H1 (cell line): ENCODE measurements at regions not wholly inside any gene's neighbourhood (a gene's known extent, or its start where the extent isn't known, plus 50 kb on each side); places are given as distances from the start of the nearest gene placed in this dataset.

ENCODE experiments used
- ATF2 ChIP-seq: IDR thresholded peaks from 2 replicates; pipeline ENCODE4 v1.6.1; 2012; ENCODE audit warnings: low read length, inconsistent platforms
- BRCA1 ChIP-seq: IDR thresholded peaks from 2 replicates; pipeline ENCODE4 v1.6.1; 2012; ENCODE audit warnings: low read depth, low read length, improper control_type of control experiment
- CBX8 ChIP-seq: fragments of 300-800, 300-1000 bp; sonication (generic); IDR thresholded peaks from 2 replicates; pipeline ENCODE4 v1.7.1; 2016; ENCODE audit warnings: low read depth, low read length, borderline replicate concordance
- CHD1 ChIP-seq: IDR thresholded peaks from 2 replicates; pipeline ENCODE4 v1.6.1; 2012; ENCODE audit warnings: low read depth, low read length, improper control_type of control experiment
- EGR1 ChIP-seq: IDR thresholded peaks from 2 replicates; pipeline ENCODE4 v1.6.1; 2011; ENCODE audit warnings: low read depth, low read length, borderline replicate concordance
- MAFK ChIP-seq: IDR thresholded peaks from 2 replicates; pipeline ENCODE4 v1.6.1; 2012; ENCODE audit warnings: low read depth, mild to moderate bottlenecking, improper control_type of control experiment, low read length
- NRF1 ChIP-seq: IDR thresholded peaks from 2 replicates; pipeline ENCODE4 v1.6.1; 2011; ENCODE audit warnings: mild to moderate bottlenecking, low read depth, low read length, improper control_type of control experiment
- RAD21 ChIP-seq, 2 experiments: IDR thresholded peaks in 1 of 2; conservative IDR thresholded peaks in 1 of 2; 2 replicates each; pipeline ENCODE4 v1.6.1; 2011; ENCODE audit warnings: low read depth in 2 of 2, low read length in 2 of 2, improper control_type of control experiment in 1 of 2, inconsistent platforms in 1 of 2, mild to moderate bottlenecking in 1 of 2, moderate library complexity in 1 of 2
- RFX5 ChIP-seq: IDR thresholded peaks from 2 replicates; pipeline ENCODE4 v1.6.1; 2011; ENCODE audit warnings: low read depth, low read length, improper control_type of control experiment, borderline replicate concordance
- RNF2 ChIP-seq: fragments of 200-900, 300-1000 bp; sonication (generic); IDR thresholded peaks from 2 replicates; pipeline ENCODE4 v1.7.1; 2016; ENCODE audit warnings: borderline replicate concordance, low read depth, mild to moderate bottlenecking, antibody characterized with exemption, low read length; ENCODE audit not compliant: poor library complexity, severe bottlenecking; ENCODE audit errors: missing control alignments
- SIRT6 ChIP-seq: IDR thresholded peaks from one replicate; pipeline ENCODE4 v1.7.1; 2012; ENCODE audit warnings: low read length, inconsistent platforms
- SP1 ChIP-seq: IDR thresholded peaks from 2 replicates; pipeline ENCODE4 v1.6.1; 2011; ENCODE audit warnings: low read depth, low read length
- TAF7 ChIP-seq: optimal IDR thresholded peaks from 2 replicates; pipeline ENCODE3; 2011; ENCODE audit warnings: low read depth, mild to moderate bottlenecking, inconsistent platforms, low read length, moderate library complexity, borderline replicate concordance
- TBP ChIP-seq: IDR thresholded peaks from 2 replicates; pipeline ENCODE4 v1.6.1; 2011; ENCODE audit warnings: low read depth, low read length, improper control_type of control experiment
- ZNF274 ChIP-seq: IDR thresholded peaks from 2 replicates; pipeline ENCODE4 v1.7.0; 2012; ENCODE audit warnings: low read length, borderline replicate concordance; ENCODE audit errors: extremely low read depth

GRCh38 chr1:163561580-163562295 lies 240.0 kb downstream of the NUF2 start (continued):
- TF ChIP-seq ATF2, result peak; percentile 91; the same call in 1 of the 2 replicates
- TF ChIP-seq TBP, result no peak
- TF ChIP-seq RAD21 (IDR thresholded peaks at IDR 0.05 in 1 of 2, conservative IDR thresholded peaks at IDR 0.05 in 1 of 2; ENCODE audit: low read depth in 2 of 2, low read length in 2 of 2), result peak; percentile 77 to 80
- 0 out of 2 replicates have a peak, but pooled peaks have one; percentile 19 for TF ChIP-seq MAFK
- no peak for TF ChIP-seq BRCA1
- TF ChIP-seq NRF1, result no peak
- TF ChIP-seq RNF2, result no peak
- no peak for TF ChIP-seq CBX8
- no peak for TF ChIP-seq RFX5
- TF ChIP-seq TAF7, result peak; percentile 72
- TF ChIP-seq CHD1, result no peak
- no peak for TF ChIP-seq SIRT6
- no peak for TF ChIP-seq ZNF274
- peak; percentile 40; the same call in 1 of the 2 replicates for TF ChIP-seq SP1
- TF ChIP-seq EGR1, result 0 out of 2 replicates have a peak, but pooled peaks have one; percentile 4
